T-cell (primary cell): ENCODE measurements at regions not wholly inside any gene's neighbourhood (a gene's known extent, or its start where the extent isn't known, plus 50 kb on each side); places are given as distances from the start of the nearest gene placed in this dataset.

Source experiments
- ATAC-seq, 4 experiments: fragments of 200-7000 bp in 3 of 4; fragments of 150-1000 bp in 1 of 4; cut with Tn5 transposase; replicated peaks in 1 of 4; 1 replicate in 3 of 4; 2 replicates in 1 of 4; pipeline ENCODE4 v1.10.0; 2021; ENCODE audit warnings: moderate library complexity in 3 of 4, mild to moderate bottlenecking in 2 of 4, moderate number of reproducible peaks in 1 of 4
- CTCF ChIA-PET, 2 donors: fragments of 300-600 bp; sonication (Branson Sonifier 250); formaldehyde crosslinking; loops; one replicate each; lab custom pipeline; 2022; ENCODE audit warnings: antibody characterized with exemption in 2 of 2; lab: Charles Lee
- POLR2A ChIA-PET, 2 donors: fragments of 300-600 bp; sonication (Branson Sonifier 250); formaldehyde crosslinking; loops; one replicate each; lab custom pipeline; 2022; ENCODE audit warnings: antibody characterized with exemption in 2 of 2; lab: Charles Lee
- DNase-seq, 35 experiments: peaks; one replicate each; pipeline versions ENCODE4 v3.0.0 to v3.0.0-alpha.2; 2013 to 2023
- H3K27ac ChIP-seq: one replicate; pipeline ENCODE4 v1.5.1; 2013; ENCODE audit warnings: low read length
- H3K27me3 ChIP-seq, 2 experiments: replicated peaks in 1 of 2; 1 replicate in 1 of 2; 2 replicates in 1 of 2; pipeline versions ENCODE4 v1.6.1 to v1.7.0; 2013; ENCODE audit warnings: low read length in 1 of 2, mixed read lengths in 1 of 2; ENCODE audit not compliant: control insufficient read depth in 2 of 2, insufficient read depth in 2 of 2; ENCODE audit errors: extremely low read depth in 1 of 2
- H3K36me3 ChIP-seq, 2 donors: 1 replicate in 1 of 2; 2 replicates in 1 of 2; pipeline versions ENCODE4 v1.6.1 to v1.7.0; 2013; ENCODE audit warnings: low read length in 1 of 2; ENCODE audit not compliant: control insufficient read depth in 2 of 2, insufficient read depth in 1 of 2; ENCODE audit errors: extremely low read depth in 1 of 2
- H3K4me1 ChIP-seq, 2 experiments: 1 replicate in 1 of 2; 2 replicates in 1 of 2; pipeline versions ENCODE4 v1.6.1 to v1.7.0; 2013; ENCODE audit warnings: low read length in 2 of 2, mixed read lengths in 1 of 2; ENCODE audit not compliant: insufficient read depth in 2 of 2, control insufficient read depth in 1 of 2; ENCODE audit errors: extremely low read depth in 1 of 2
- H3K4me3 ChIP-seq, 2 donors: 1 replicate in 1 of 2; 2 replicates in 1 of 2; pipeline versions ENCODE4 v1.5.1 to v1.7.0; 2013; ENCODE audit warnings: mild to moderate bottlenecking in 2 of 2, low read length in 1 of 2, moderate library complexity in 1 of 2; ENCODE audit not compliant: control insufficient read depth in 1 of 2; ENCODE audit errors: extremely low read depth in 1 of 2
- H3K9me3 ChIP-seq: 2 replicates; pipeline ENCODE4 v1.7.0; 2013
- H3K27ac Mint-ChIP-seq, 2 donors: one replicate each; pipeline ENCODE4 v1.8.0; 2020 to 2021; ENCODE audit warnings: mild to moderate bottlenecking in 2 of 2, mixed read lengths in 2 of 2
- H3K27me3 Mint-ChIP-seq, 2 donors: one replicate each; pipeline ENCODE4 v1.8.0; 2021 to 2022; ENCODE audit warnings: mixed read lengths in 2 of 2
- H3K36me3 Mint-ChIP-seq: one replicate; pipeline ENCODE4 v1.8.0; 2021; ENCODE audit warnings: mixed read lengths
- H3K4me1 Mint-ChIP-seq, 3 donors: one replicate each; pipeline ENCODE4 v1.8.0; 2020 to 2022; ENCODE audit warnings: mixed read lengths in 3 of 3, mild to moderate bottlenecking in 1 of 3
- H3K4me3 Mint-ChIP-seq, 3 donors: one replicate each; pipeline ENCODE4 v1.8.0; 2020 to 2022; ENCODE audit warnings: mild to moderate bottlenecking in 3 of 3, mixed read lengths in 3 of 3, moderate library complexity in 3 of 3
- H3K9me3 Mint-ChIP-seq, 3 donors: one replicate each; pipeline ENCODE4 v1.8.0; 2020 to 2022; ENCODE audit warnings: mixed read lengths in 3 of 3
- WGBS: methylation state at CpG from one replicate; pipeline ENCODE4 v1.1.5; 2013; ENCODE audit warnings: missing lambda C conversion rate; ENCODE audit not compliant: insufficient coverage; 5-methylcytosine and 5-hydroxymethylcytosine counted together

GRCh38 chr2:181356526-181357130 is 100.6 kb upstream of the ITGA4 start:
- Histone ChIP-seq H3K9me3 (no peaks in the 10 kb centered on the region), H3K36me3 (no peaks in the 10 kb centered on the region), H3K4me1 (peaks cover 0 to 2% of the 10 kb centered on the region in 2 experiments), H3K4me3 (no peak overlapping the region), H3K27ac (no peak overlapping the region), H3K27me3 (no peaks in the 10 kb centered on the region)
- WGBS = no CpG with 5 or more reads among the region's 1 CpG
- Mint-ChIP-seq H3K27me3 (no peaks in the 10 kb centered on the region), H3K9me3 (no peaks in the 10 kb centered on the region), H3K36me3 (peaks cover 15% of the 10 kb centered on the region), H3K4me1 (peaks cover 5 to 8% (median 7%) of the 10 kb centered on the region in 3 donors), H3K27ac (no peak overlapping the region), H3K4me3 (no peak overlapping the region)
- ATAC-seq (no peak), DNase-seq (no peak)
- ChIA-PET POLR2A (no interaction called here), CTCF (no interaction called here)

- no peak for DNase-seq
- Histone ChIP-seq H3K4me1 (no peaks in the 10 kb centered on the region), H3K27ac (no peak overlapping the region), H3K36me3 (no peaks in the 10 kb centered on the region), H3K4me3 (no peak overlapping the region), H3K27me3 (no peaks in the 10 kb centered on the region), H3K9me3 (no peaks in the 10 kb centered on the region)
- Mint-ChIP-seq H3K4me1 (peaks cover 0 to 4% (median 3%) of the 10 kb centered on the region in 3 donors), H3K27ac (no peak overlapping the region), H3K27me3 (no peaks in the 10 kb centered on the region), H3K4me3 (no peak overlapping the region), H3K36me3 (peaks cover 19% of the 10 kb centered on the region), H3K9me3 (no peaks in the 10 kb centered on the region)
- ChIA-PET CTCF (no interaction called here), POLR2A (no interaction called here)
- no peak for ATAC-seq
These were observed 99.2 kb upstream of the ITGA4 start for GRCh38 chr2:181357979-181358378.

- no peak for ATAC-seq
- POLR2A ChIA-PET = no interaction called here
- H3K27ac ChIP-seq = no peak overlapping the region
- CTCF ChIA-PET = interaction anchor here in 1 of 2 donors (0.8 kb wide), 1 partner anchor 64 kb away, joined by 3 read pairs; no protein-coding TSS in a partner anchor
- Mint-ChIP-seq H3K4me3 (no peak overlapping the region), H3K36me3 (peaks cover 21% of the 10 kb centered on the region), H3K27ac (no peak overlapping the region), H3K27me3 (no peaks in the 10 kb centered on the region), H3K4me1 (peaks cover 0 to 6% (median 3%) of the 10 kb centered on the region in 3 donors), H3K9me3 (no peaks in the 10 kb centered on the region)
- no peaks in the 10 kb centered on the region for H3K4me1 ChIP-seq
- no peaks in the 10 kb centered on the region for H3K27me3 ChIP-seq
- WGBS = no CpG with 5 or more reads among the region's 3 CpGs
- no peaks in the 10 kb centered on the region for H3K36me3 ChIP-seq
- no peak overlapping the region for H3K4me3 ChIP-seq
- no peak for DNase-seq
- no peaks in the 10 kb centered on the region for H3K9me3 ChIP-seq
These were observed 94.6 kb upstream of the ITGA4 start for GRCh38 chr2:181362561-181362960.

GRCh38 chr2:181363164-181363563 is 94.0 kb upstream of the ITGA4 start:
- Histone ChIP-seq H3K27me3 (no peaks in the 10 kb centered on the region), H3K4me1 (no peaks in the 10 kb centered on the region), H3K36me3 (no peaks in the 10 kb centered on the region), H3K4me3 (no peak overlapping the region), H3K27ac (no peak overlapping the region), H3K9me3 (no peaks in the 10 kb centered on the region)
- CTCF ChIA-PET = interaction anchor here in 1 of 2 donors (0.8 kb wide), 1 partner anchor 63 kb away, joined by 3 read pairs; no protein-coding TSS in a partner anchor
- POLR2A ChIA-PET = interaction anchor here in 1 of 2 donors (0.6 kb wide), 1 partner anchor 30 kb away, joined by 7 read pairs; no protein-coding TSS in a partner anchor
- H3K4me3 Mint-ChIP-seq = no peak overlapping the region
- H3K27ac Mint-ChIP-seq = no peak overlapping the region
- no peak for ATAC-seq
- DNase-seq = no peak
- H3K9me3 Mint-ChIP-seq = no peaks in the 10 kb centered on the region
- peaks cover 21% of the 10 kb centered on the region for H3K36me3 Mint-ChIP-seq
- peaks cover 0 to 2% (median 1%) of the 10 kb centered on the region in 3 donors for H3K4me1 Mint-ChIP-seq
- no peaks in the 10 kb centered on the region for H3K27me3 Mint-ChIP-seq

- no peaks in the 10 kb centered on the region for H3K9me3 Mint-ChIP-seq
- Histone ChIP-seq H3K27ac (no peak overlapping the region), H3K4me1 (no peaks in the 10 kb centered on the region), H3K27me3 (no peaks in the 10 kb centered on the region), H3K9me3 (no peaks in the 10 kb centered on the region), H3K4me3 (no peak overlapping the region), H3K36me3 (no peaks in the 10 kb centered on the region)
- DNase-seq = no peak
- no peaks in the 10 kb centered on the region for H3K27me3 Mint-ChIP-seq
- ATAC-seq = no peak
- H3K36me3 Mint-ChIP-seq = peaks cover 21% of the 10 kb centered on the region
- peaks cover 1 to 2% (median 2%) of the 10 kb centered on the region in 3 donors for H3K4me1 Mint-ChIP-seq
- CTCF ChIA-PET = interaction anchor here (0.5 to 0.9 kb wide), 3 partner anchors 10 to 305 kb away, joined by 3 to 4 read pairs (median 3); no protein-coding TSS in a partner anchor
- H3K27ac Mint-ChIP-seq = no peak overlapping the region
- POLR2A ChIA-PET = no interaction called here
- 100% methylated on average over 3 of the region's 8 CpGs for WGBS
- no peak overlapping the region for H3K4me3 Mint-ChIP-seq
These were observed 92.6 kb upstream of the ITGA4 start for GRCh38 chr2:181364492-181365170.

GRCh38 chr2:181366675-181367175 is 90.5 kb upstream of the ITGA4 start:
- ATAC-seq (no peak), DNase-seq (no peak)
- H3K9me3 ChIP-seq = no peaks in the 10 kb centered on the region
- H3K27me3 Mint-ChIP-seq = no peaks in the 10 kb centered on the region
- peaks cover 4 to 7% of the 10 kb centered on the region in 2 experiments for H3K4me1 ChIP-seq
- H3K9me3 Mint-ChIP-seq = no peaks in the 10 kb centered on the region
- H3K27me3 ChIP-seq = no peaks in the 10 kb centered on the region
- H3K27ac ChIP-seq = no peak overlapping the region
- no peak overlapping the region for H3K4me3 ChIP-seq
- no peak overlapping the region for H3K4me3 Mint-ChIP-seq
- WGBS = no CpG with 5 or more reads among the region's 4 CpGs
- ChIA-PET POLR2A (no interaction called here), CTCF (no interaction called here)
- no peaks in the 10 kb centered on the region for H3K36me3 ChIP-seq
- peaks cover 10 to 15% (median 11%) of the 10 kb centered on the region in 3 donors for H3K4me1 Mint-ChIP-seq
- peaks cover 16% of the 10 kb centered on the region for H3K36me3 Mint-ChIP-seq
- H3K27ac Mint-ChIP-seq = no peak overlapping the region
